GM12891 (cell line): ENCODE measurements at regions not wholly inside any gene's neighbourhood (a gene's known extent, or its start where the extent isn't known, plus 50 kb on each side); places are given as distances from the start of the nearest gene placed in this dataset.

Source experiments
- POLR2A ChIP-seq: IDR thresholded peaks from 2 replicates; pipeline ENCODE4 v1.6.1; 2011; ENCODE audit warnings: low read depth, low read length, control low read depth
- POLR2AphosphoS5 ChIP-seq: IDR thresholded peaks from 2 replicates; pipeline ENCODE4 v1.6.1; 2011; ENCODE audit warnings: low read depth, low read length, control low read depth
- SPI1 ChIP-seq: IDR thresholded peaks from 2 replicates; pipeline ENCODE4 v1.6.1; 2011; ENCODE audit warnings: low read depth, low read length, control low read depth
- TAF1 ChIP-seq: IDR thresholded peaks from 2 replicates; pipeline ENCODE4 v1.6.1; 2011; ENCODE audit warnings: low read depth, low read length, control low read depth

GRCh38 chr2:205901491-205901890, 184.5 kb downstream of the INO80D start:
- TF ChIP-seq POLR2AphosphoS5: no peak
- no peak for TF ChIP-seq SPI1
- no peak for TF ChIP-seq POLR2A
- no peak for TF ChIP-seq TAF1
